CD4-positive, CD25-positive, alpha-beta regulatory T cell (primary cell): ENCODE measurements at regions not wholly inside any gene's neighbourhood (a gene's known extent, or its start where the extent isn't known, plus 50 kb on each side); places are given as distances from the start of the nearest gene placed in this dataset.

Experiments
- ATAC-seq, 2 donors: fragments of 150-1000 bp; cut with Tn5 transposase; one replicate each; pipeline ENCODE4 v1.10.0; 2021; ENCODE audit warnings: low read depth in 2 of 2, moderate number of reproducible peaks in 2 of 2, moderate library complexity in 1 of 2
- DNase-seq, 3 donors: peaks; one replicate each; pipeline versions ENCODE4 v3.0.0 to v3.0.0-alpha.2; 2012 to 2022; ENCODE audit warnings: mixed read lengths in 1 of 3
- H3K27ac ChIP-seq: one replicate; pipeline ENCODE4 v1.7.0; 2013; ENCODE audit warnings: mild to moderate bottlenecking, low read length; ENCODE audit not compliant: insufficient read depth, poor library complexity, severe bottlenecking
- H3K27me3 ChIP-seq: one replicate; pipeline ENCODE4 v1.7.0; 2013; ENCODE audit warnings: low read length; ENCODE audit not compliant: control insufficient read depth, insufficient read depth
- H3K36me3 ChIP-seq: one replicate; pipeline ENCODE4 v1.7.0; 2013; ENCODE audit warnings: mild to moderate bottlenecking, low read length, moderate library complexity; ENCODE audit not compliant: control insufficient read depth, insufficient read depth
- H3K4me1 ChIP-seq: 2 replicates; pipeline ENCODE4 v1.7.0; 2013; ENCODE audit warnings: mild to moderate bottlenecking, low read length; ENCODE audit not compliant: insufficient read depth, control insufficient read depth, poor library complexity, severe bottlenecking
- H3K4me3 ChIP-seq: one replicate; pipeline ENCODE4 v1.7.0; 2013; ENCODE audit warnings: low read depth, mild to moderate bottlenecking, low read length, moderate library complexity
- H3K9me3 ChIP-seq, 2 experiments: 1 replicate in 1 of 2; 2 replicates in 1 of 2; pipeline ENCODE4 v1.7.0; 2013; ENCODE audit warnings: low read length in 2 of 2, mild to moderate bottlenecking in 1 of 2, moderate library complexity in 1 of 2; ENCODE audit not compliant: control insufficient read depth in 2 of 2
- H3K27ac Mint-ChIP-seq, 3 donors: one replicate each; pipeline ENCODE4 v1.8.0; 2020 to 2022; ENCODE audit warnings: mild to moderate bottlenecking in 3 of 3, mixed read lengths in 3 of 3, moderate library complexity in 2 of 3
- H3K27me3 Mint-ChIP-seq: one replicate; pipeline ENCODE4 v1.8.0; 2022; ENCODE audit warnings: mild to moderate bottlenecking, mixed read lengths
- H3K36me3 Mint-ChIP-seq: one replicate; pipeline ENCODE4 v1.8.0; 2020; ENCODE audit warnings: mixed read lengths
- H3K4me1 Mint-ChIP-seq, 4 donors: one replicate each; pipeline ENCODE4 v1.8.0; 2020 to 2022; ENCODE audit warnings: mixed read lengths in 4 of 4, mild to moderate bottlenecking in 1 of 4
- H3K4me3 Mint-ChIP-seq, 4 donors: one replicate each; pipeline ENCODE4 v1.8.0; 2020 to 2022; ENCODE audit warnings: mild to moderate bottlenecking in 4 of 4, mixed read lengths in 4 of 4, moderate library complexity in 3 of 4
- H3K9me3 Mint-ChIP-seq, 7 donors: one replicate each; pipeline ENCODE4 v1.8.0; 2020 to 2022; ENCODE audit warnings: mixed read lengths in 7 of 7, mild to moderate bottlenecking in 3 of 7, moderate library complexity in 2 of 7

GRCh38 chr6:63094947-63095346, 116.3 kb upstream of the FKBP1C start:
- H3K27ac Mint-ChIP-seq: no peak overlapping the region

GRCh38 chr6:63097222-63097621, 114.0 kb upstream of the FKBP1C start:
- no peak for ATAC-seq
- Mint-ChIP-seq H3K27me3 (no peaks in the 10 kb centered on the region), H3K27ac (no peak overlapping the region), H3K9me3 (peaks cover 0 to 6% (median 2%) of the 10 kb centered on the region in 7 donors), H3K4me1 (no peaks in the 10 kb centered on the region), H3K36me3 (no peaks in the 10 kb centered on the region), H3K4me3 (no peak overlapping the region)
- H3K4me1 ChIP-seq: no peaks in the 10 kb centered on the region
- H3K9me3 ChIP-seq: no peaks in the 10 kb centered on the region
- no peak for DNase-seq
- H3K27ac ChIP-seq: no peak overlapping the region
- H3K4me3 ChIP-seq: no peak overlapping the region
- H3K36me3 ChIP-seq: no peaks in the 10 kb centered on the region
- H3K27me3 ChIP-seq: no peaks in the 10 kb centered on the region

More at GRCh38 chr6:63094947-63095346, 116.3 kb upstream of the FKBP1C start:
- no peaks in the 10 kb centered on the region for H3K36me3 Mint-ChIP-seq
- no peaks in the 10 kb centered on the region for H3K4me1 Mint-ChIP-seq
- DNase-seq: no peak
- Histone ChIP-seq H3K4me3 (no peak overlapping the region), H3K4me1 (no peaks in the 10 kb centered on the region), H3K9me3 (no peaks in the 10 kb centered on the region), H3K36me3 (no peaks in the 10 kb centered on the region), H3K27me3 (no peaks in the 10 kb centered on the region), H3K27ac (no peak overlapping the region)
- H3K4me3 Mint-ChIP-seq: no peak overlapping the region
- no peak for ATAC-seq
- no peaks in the 10 kb centered on the region for H3K27me3 Mint-ChIP-seq
- H3K9me3 Mint-ChIP-seq: peaks cover 0 to 6% (median 2%) of the 10 kb centered on the region in 7 donors

GRCh38 chr6:63098789-63099188, 112.5 kb upstream of the FKBP1C start:
- ATAC-seq: no peak
- Mint-ChIP-seq H3K9me3 (peaks cover 0 to 10% (median 2%) of the 10 kb centered on the region in 7 donors), H3K4me3 (no peak overlapping the region), H3K27me3 (no peaks in the 10 kb centered on the region), H3K4me1 (no peaks in the 10 kb centered on the region), H3K27ac (no peak overlapping the region), H3K36me3 (no peaks in the 10 kb centered on the region)
- H3K4me3 ChIP-seq: no peak overlapping the region
- no peak for DNase-seq
- H3K36me3 ChIP-seq: no peaks in the 10 kb centered on the region
- no peaks in the 10 kb centered on the region for H3K4me1 ChIP-seq
- no peaks in the 10 kb centered on the region for H3K27me3 ChIP-seq
- H3K27ac ChIP-seq: no peak overlapping the region
- H3K9me3 ChIP-seq: no peaks in the 10 kb centered on the region

- H3K27ac Mint-ChIP-seq: peak overlapping the region in 1 of 3 donors; percentile 28
- H3K27me3 ChIP-seq: no peaks in the 10 kb centered on the region
- no peaks in the 10 kb centered on the region for H3K4me1 Mint-ChIP-seq
- ATAC-seq (no peak), DNase-seq (no peak)
- peaks cover 0 to 10% (median 2%) of the 10 kb centered on the region in 7 donors for H3K9me3 Mint-ChIP-seq
- no peak overlapping the region for H3K27ac ChIP-seq
- H3K4me1 ChIP-seq: no peaks in the 10 kb centered on the region
- no peaks in the 10 kb centered on the region for H3K36me3 ChIP-seq
- H3K9me3 ChIP-seq: no peaks in the 10 kb centered on the region
- no peaks in the 10 kb centered on the region for H3K27me3 Mint-ChIP-seq
- H3K36me3 Mint-ChIP-seq: no peaks in the 10 kb centered on the region
- H3K4me3 ChIP-seq: no peak overlapping the region
- no peak overlapping the region for H3K4me3 Mint-ChIP-seq
These were observed 111.4 kb upstream of the FKBP1C start for GRCh38 chr6:63099772-63100459.

- H3K27me3 Mint-ChIP-seq: no peaks in the 10 kb centered on the region
- H3K4me3 Mint-ChIP-seq: no peak overlapping the region
- no peak overlapping the region for H3K4me3 ChIP-seq
- DNase-seq (no peak), ATAC-seq (no peak)
- H3K36me3 ChIP-seq: no peaks in the 10 kb centered on the region
- H3K27me3 ChIP-seq: no peaks in the 10 kb centered on the region
- H3K9me3 ChIP-seq: peaks cover 0 to 2% of the 10 kb centered on the region in 2 experiments
- H3K4me1 ChIP-seq: no peaks in the 10 kb centered on the region
- peaks cover 0 to 7% (median 3%) of the 10 kb centered on the region in 7 donors for H3K9me3 Mint-ChIP-seq
- H3K27ac ChIP-seq: no peak overlapping the region
- H3K27ac Mint-ChIP-seq: no peak overlapping the region
- H3K36me3 Mint-ChIP-seq: no peaks in the 10 kb centered on the region
- H3K4me1 Mint-ChIP-seq: no peaks in the 10 kb centered on the region
These were observed 96.6 kb upstream of the FKBP1C start for GRCh38 chr6:63114610-63115211.

- Mint-ChIP-seq H3K27ac (no peak overlapping the region), H3K27me3 (no peaks in the 10 kb centered on the region), H3K4me3 (no peak overlapping the region), H3K36me3 (no peaks in the 10 kb centered on the region), H3K4me1 (no peaks in the 10 kb centered on the region), H3K9me3 (peaks cover 0 to 8% (median 4%) of the 10 kb centered on the region in 7 donors)
- ATAC-seq: no peak
- Histone ChIP-seq H3K9me3 (no peaks in the 10 kb centered on the region), H3K27ac (no peak overlapping the region), H3K4me3 (no peak overlapping the region), H3K27me3 (no peaks in the 10 kb centered on the region), H3K36me3 (no peaks in the 10 kb centered on the region), H3K4me1 (no peaks in the 10 kb centered on the region)
- no peak for DNase-seq
These were observed 90.1 kb upstream of the FKBP1C start for GRCh38 chr6:63121166-63121565.

- Histone ChIP-seq H3K9me3 (no peaks in the 10 kb centered on the region), H3K36me3 (no peaks in the 10 kb centered on the region), H3K27ac (no peak overlapping the region), H3K4me3 (no peak overlapping the region), H3K27me3 (no peaks in the 10 kb centered on the region), H3K4me1 (no peaks in the 10 kb centered on the region)
- Mint-ChIP-seq H3K4me3 (no peak overlapping the region), H3K27me3 (no peaks in the 10 kb centered on the region), H3K9me3 (peaks cover 0 to 18% (median 5%) of the 10 kb centered on the region in 7 donors), H3K4me1 (no peaks in the 10 kb centered on the region), H3K27ac (no peak overlapping the region), H3K36me3 (no peaks in the 10 kb centered on the region)
- DNase-seq (no peak), ATAC-seq (no peak)
These were observed 71.2 kb upstream of the FKBP1C start for GRCh38 chr6:63140114-63140513.
